OCI-LY7 (cell line): ENCODE measurements at regions not wholly inside any gene's neighbourhood (a gene's known extent, or its start where the extent isn't known, plus 50 kb on each side); places are given as distances from the start of the nearest gene placed in this dataset.

ENCODE experiments used
- BruUV-seq: library from RNA; stranded (reverse); fragments of 400-500 nt; replicated peaks from 2 replicates; lab custom pipeline; 2021; lab: Mats Ljungman, UMichigan
- CTCF ChIA-PET: fragments of 300-600 bp; sonication (Branson Sonifier 250); formaldehyde crosslinking; loops from one replicate; lab custom pipeline; 2022; ENCODE audit warnings: antibody characterized with exemption; ENCODE audit not compliant: unreplicated experiment; lab: Charles Lee
- POLR2A ChIA-PET: fragments of 300-600 bp; sonication (Branson Sonifier 250); formaldehyde crosslinking; loops from one replicate; lab custom pipeline; 2022; ENCODE audit warnings: antibody characterized with exemption; lab: Charles Lee
- DNase-seq: peaks from one replicate; pipeline ENCODE4 v3.0.0-alpha.2; 2015; ENCODE audit warnings: low spot score
- H2AFZ ChIP-seq: fragments of 200-600 bp; sonication (generic), shearing (Covaris generic); 2 replicates; pipeline ENCODE4 v1.6.1; 2014; ENCODE audit warnings: mild to moderate bottlenecking, antibody characterized with exemption, low read length, moderate library complexity
- H3K27ac ChIP-seq: fragments of 200-600 bp; sonication (generic); 2 replicates; pipeline ENCODE4 v1.5.1; 2014; ENCODE audit warnings: mixed run types, low read depth, mild to moderate bottlenecking, moderate library complexity, low read length, inconsistent platforms; ENCODE audit not compliant: poor library complexity, severe bottlenecking
- H3K36me3 ChIP-seq: fragments of 200-600 bp; sonication (generic); 2 replicates; pipeline ENCODE4 v1.6.1; 2014; ENCODE audit warnings: mild to moderate bottlenecking, antibody characterized with exemption, low read length, moderate library complexity, mixed read lengths; ENCODE audit not compliant: insufficient read depth
- H3K4me1 ChIP-seq: fragments of 200-600 bp; sonication (generic); 2 replicates; pipeline ENCODE4 v1.5.1; 2014; ENCODE audit warnings: mild to moderate bottlenecking, low read length; ENCODE audit not compliant: insufficient read depth, poor library complexity, severe bottlenecking
- H3K4me2 ChIP-seq: fragments of 200-600 bp; sonication (generic); 2 replicates; pipeline ENCODE4 v1.6.1; 2014; ENCODE audit warnings: mild to moderate bottlenecking, low read length
- H3K4me3 ChIP-seq: fragments of 200-600 bp; sonication (generic); 2 replicates; pipeline ENCODE4 v1.5.1; 2014; ENCODE audit warnings: mild to moderate bottlenecking, low read depth, low read length; ENCODE audit not compliant: poor library complexity, severe bottlenecking
- H3K79me2 ChIP-seq: fragments of 200-600 bp; sonication (generic); 2 replicates; pipeline ENCODE4 v1.6.1; 2016; ENCODE audit warnings: low read depth, mild to moderate bottlenecking, low read length, moderate library complexity, mixed read lengths; ENCODE audit not compliant: insufficient read depth
- H3K9me2 ChIP-seq: fragments of 200-600 bp; sonication (generic); 2 replicates; pipeline ENCODE4 v1.6.1; 2016; ENCODE audit warnings: mild to moderate bottlenecking, low read length, mixed read lengths; ENCODE audit not compliant: insufficient read depth
- H3K9me3 ChIP-seq: fragments of 200-600 bp; sonication (generic); 2 replicates; pipeline ENCODE4 v1.6.1; 2014; ENCODE audit warnings: mild to moderate bottlenecking, mixed run types, low read length, mixed read lengths
- H4K20me1 ChIP-seq: fragments of 200-600 bp; sonication (generic); 2 replicates; pipeline ENCODE4 v1.6.1; 2014; ENCODE audit warnings: mild to moderate bottlenecking, antibody characterized with exemption, low read length, moderate library complexity, mixed read lengths; ENCODE audit not compliant: insufficient read depth
- EZH2phosphoT487 ChIP-seq: fragments of 200-600 bp; sonication (generic); IDR thresholded peaks from 2 replicates; pipeline ENCODE4 v1.6.1; 2018; ENCODE audit warnings: low read depth, borderline replicate concordance, mild to moderate bottlenecking, mixed run types, antibody characterized with exemption, low read length, moderate library complexity, mixed read lengths
- intact Hi-C: fragments of 100-400 bp; cut with micrococcal nuclease; formaldehyde crosslinking; loops from one replicate; pipeline ENCODE4 v1.10.0; 2022; ENCODE audit not compliant: unreplicated experiment
- TF ChIP-seq, protein P1 (sequence below): fragments of 200-600 bp; sonication (generic); conservative IDR thresholded peaks from 2 replicates; pipeline ENCODE4 v1.5.1; 2014; ENCODE audit warnings: mild to moderate bottlenecking, antibody characterized with exemption, low read length, moderate library complexity, mixed read lengths

DNA sequence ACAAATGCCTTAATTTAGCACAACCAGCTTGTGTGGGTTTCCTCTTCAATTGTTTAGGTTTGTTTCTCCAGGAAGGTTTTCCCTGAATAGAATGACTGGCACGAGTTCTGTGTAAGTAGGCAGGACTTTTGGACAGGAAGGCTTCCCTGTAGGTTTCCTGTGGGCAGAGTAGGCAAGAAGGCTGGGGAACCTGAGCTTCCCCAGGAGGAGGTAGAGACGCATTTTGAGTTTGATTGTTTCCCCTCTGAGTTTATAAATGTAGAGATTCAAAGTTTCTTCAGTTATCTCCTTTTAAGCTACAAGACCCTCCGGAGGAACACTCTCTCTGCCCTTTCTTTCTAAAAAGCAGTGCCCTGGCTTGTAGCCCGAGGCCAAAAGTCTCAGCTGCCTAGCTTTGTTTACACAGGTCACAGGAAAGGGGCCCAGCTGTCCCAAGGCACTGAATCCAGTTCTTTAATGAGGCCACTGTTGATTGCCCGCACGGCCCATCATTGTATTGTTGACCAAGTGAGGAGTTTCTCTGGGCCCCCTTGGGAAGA, 66.6 kb upstream of the RDX start:
- Histone ChIP-seq H3K79me2 (no peaks in the 10 kb centered on the region), H3K36me3 (no peaks in the 10 kb centered on the region), H3K4me1 (peaks cover 6% of the 10 kb centered on the region), H4K20me1 (no peaks in the 10 kb centered on the region), H3K4me2 (no peak overlapping the region), H3K27ac (no peak overlapping the region), H3K9me2 (no peaks in the 10 kb centered on the region), H3K4me3 (no peak overlapping the region), H3K9me3 (no peaks in the 10 kb centered on the region), H2AFZ (peak overlapping the region; percentile 88; the same call in 1 of the 2 replicates)
- POLR2A ChIA-PET, result interaction anchor here (1.1 to 2.0 kb wide), 2 partner anchors 17 to 34 kb away, joined by 5 to 7 read pairs; no protein-coding TSS in a partner anchor
- CTCF ChIA-PET, result interaction anchor here (0.5 kb wide), 1 partner anchor 126 kb away, joined by 3 read pairs; no protein-coding TSS in a partner anchor
- TF ChIP-seq, protein P1, sequence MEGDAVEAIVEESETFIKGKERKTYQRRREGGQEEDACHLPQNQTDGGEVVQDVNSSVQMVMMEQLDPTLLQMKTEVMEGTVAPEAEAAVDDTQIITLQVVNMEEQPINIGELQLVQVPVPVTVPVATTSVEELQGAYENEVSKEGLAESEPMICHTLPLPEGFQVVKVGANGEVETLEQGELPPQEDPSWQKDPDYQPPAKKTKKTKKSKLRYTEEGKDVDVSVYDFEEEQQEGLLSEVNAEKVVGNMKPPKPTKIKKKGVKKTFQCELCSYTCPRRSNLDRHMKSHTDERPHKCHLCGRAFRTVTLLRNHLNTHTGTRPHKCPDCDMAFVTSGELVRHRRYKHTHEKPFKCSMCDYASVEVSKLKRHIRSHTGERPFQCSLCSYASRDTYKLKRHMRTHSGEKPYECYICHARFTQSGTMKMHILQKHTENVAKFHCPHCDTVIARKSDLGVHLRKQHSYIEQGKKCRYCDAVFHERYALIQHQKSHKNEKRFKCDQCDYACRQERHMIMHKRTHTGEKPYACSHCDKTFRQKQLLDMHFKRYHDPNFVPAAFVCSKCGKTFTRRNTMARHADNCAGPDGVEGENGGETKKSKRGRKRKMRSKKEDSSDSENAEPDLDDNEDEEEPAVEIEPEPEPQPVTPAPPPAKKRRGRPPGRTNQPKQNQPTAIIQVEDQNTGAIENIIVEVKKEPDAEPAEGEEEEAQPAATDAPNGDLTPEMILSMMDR, result no peak
- no peak for TF ChIP-seq EZH2phosphoT487
- no peak for DNase-seq
- intact Hi-C loops, result no loop called here
- no TSS peak for BruUV-seq

DNA sequence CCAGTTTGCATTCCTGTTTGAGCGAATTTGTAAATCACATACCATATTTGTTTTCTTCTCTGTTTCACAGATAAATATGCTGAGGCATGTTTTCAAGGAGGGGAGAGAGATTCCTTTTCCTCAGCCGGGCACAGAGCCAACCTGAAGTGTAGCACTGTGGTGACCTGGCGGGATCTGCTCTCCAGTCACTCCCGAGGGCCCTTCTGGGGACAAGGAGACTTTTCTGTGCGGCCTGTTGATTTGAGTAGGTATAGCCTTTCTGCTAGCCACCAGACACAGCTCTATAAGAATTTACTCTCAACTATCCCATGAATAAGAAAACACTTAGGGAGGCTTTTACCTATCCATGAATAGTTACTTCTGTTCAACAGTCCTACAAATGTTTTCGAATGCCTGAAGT, 63.5 kb upstream of the FDX1 start:
- Histone ChIP-seq H2AFZ (no peak overlapping the region), H4K20me1 (no peaks in the 10 kb centered on the region), H3K4me1 (peaks cover 6% of the 10 kb centered on the region), H3K4me2 (no peak overlapping the region), H3K79me2 (no peaks in the 10 kb centered on the region), H3K36me3 (no peaks in the 10 kb centered on the region), H3K4me3 (no peak overlapping the region), H3K9me3 (no peaks in the 10 kb centered on the region), H3K9me2 (no peaks in the 10 kb centered on the region), H3K27ac (no peak overlapping the region)
- ChIA-PET POLR2A (interaction anchor here (0.6 to 0.8 kb wide), 2 partner anchors 142 to 1469 kb away, joined by 3 to 5 read pairs; no protein-coding TSS in a partner anchor), CTCF (no interaction called here)
- DNase-seq, result no peak
- no TSS peak for BruUV-seq
- intact Hi-C loops, result loop anchor here (5.0 kb wide), 1 partner anchor 514 kb away; no protein-coding TSS in a partner anchor
- no peak for TF ChIP-seq EZH2phosphoT487
- TF ChIP-seq, protein P1, result no peak

DNA sequence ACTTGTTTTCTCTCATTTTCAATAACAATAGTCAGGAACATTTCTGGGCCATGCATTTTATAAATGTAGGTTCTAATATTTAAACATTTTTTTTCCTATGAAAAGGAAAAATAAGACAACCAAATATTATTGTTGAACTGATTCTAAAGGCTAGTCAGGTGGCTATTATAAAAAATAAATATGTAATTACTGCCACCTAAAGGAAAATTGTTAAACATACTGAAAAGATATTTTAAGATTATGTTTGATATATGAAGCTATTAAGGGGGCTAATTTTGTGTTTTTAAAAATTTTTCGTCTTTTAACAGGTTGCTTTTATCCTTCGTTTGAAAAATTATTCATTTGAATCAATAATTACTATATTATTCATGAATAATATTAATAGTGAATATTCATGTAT, 62.2 kb upstream of the FDX1 start:
- BruUV-seq, result no TSS peak
- TF ChIP-seq, protein P1, result peak; percentile 77
- TF ChIP-seq EZH2phosphoT487, result no peak
- intact Hi-C loops, result loop anchor here (1.0 to 5.0 kb wide), 2 partner anchors 166 to 515 kb away; no protein-coding TSS in a partner anchor

More for the DNA sequence above, 62.2 kb upstream of the FDX1 start:
- Histone ChIP-seq H3K79me2 (no peaks in the 10 kb centered on the region), H3K4me1 (peaks cover 6% of the 10 kb centered on the region), H3K4me2 (no peak overlapping the region), H3K4me3 (no peak overlapping the region), H2AFZ (no peak overlapping the region), H3K9me3 (no peaks in the 10 kb centered on the region), H3K27ac (no peak overlapping the region), H3K9me2 (no peaks in the 10 kb centered on the region), H3K36me3 (no peaks in the 10 kb centered on the region), H4K20me1 (no peaks in the 10 kb centered on the region)
- ChIA-PET CTCF (no interaction called here), POLR2A (interaction anchor here (0.7 to 1.0 kb wide), 2 partner anchors 13 to 439 kb away, joined by 3 read pairs; no protein-coding TSS in a partner anchor)
- DNase-seq, result peak; percentile 24
